DMS 273 (cell line): ENCODE measurements at regions not wholly inside any gene's neighbourhood (a gene's known extent, or its start where the extent isn't known, plus 50 kb on each side); places are given as distances from the start of the nearest gene placed in this dataset.

Experiments
- DNase-seq: peaks from one replicate; lab custom pipeline; 2025; ENCODE audit not compliant: unreplicated experiment; lab: John Stamatoyannopoulos, UW

DNA sequence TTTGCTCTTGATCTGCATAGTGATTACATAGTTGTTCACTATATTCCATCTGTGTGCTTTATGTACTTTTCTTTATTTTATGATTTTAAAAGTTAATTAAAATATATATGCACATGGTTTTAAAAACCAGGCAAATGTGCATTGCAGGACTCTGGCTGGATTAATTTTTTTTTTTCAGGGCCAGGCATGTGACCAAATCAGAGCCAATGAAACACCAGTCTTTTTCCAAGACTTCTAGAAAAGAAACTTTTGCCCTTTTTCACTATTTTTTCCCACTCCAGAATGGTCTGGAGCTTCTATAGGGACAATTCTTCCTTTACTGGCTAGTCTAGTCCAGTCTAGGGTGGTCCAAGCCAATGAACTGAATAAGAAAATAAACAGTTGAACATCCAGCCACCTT lies 198.1 kb upstream of the FBXO11 start:
- DNase-seq: no peak

DNA sequence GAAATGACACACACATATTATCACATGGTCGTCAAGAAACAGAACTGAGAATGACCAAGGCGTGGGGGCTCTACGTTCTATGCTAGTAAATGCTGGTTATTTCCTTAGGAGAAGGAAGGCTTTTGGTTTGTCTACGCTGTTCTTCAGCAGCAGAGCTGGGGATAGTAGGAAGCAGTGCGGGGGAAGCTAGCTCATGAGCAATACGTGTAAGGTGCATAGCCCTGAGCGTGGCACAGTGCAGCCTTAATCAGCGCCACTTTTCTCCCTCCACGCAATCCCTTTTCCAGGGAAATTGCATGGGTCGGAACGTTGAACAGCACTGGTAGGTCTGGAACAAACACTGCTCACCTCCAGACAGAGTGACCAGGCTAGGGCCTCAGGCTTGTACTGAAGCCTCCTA lies 199.6 kb upstream of the FBXO11 start:
- no peak for DNase-seq

DNA sequence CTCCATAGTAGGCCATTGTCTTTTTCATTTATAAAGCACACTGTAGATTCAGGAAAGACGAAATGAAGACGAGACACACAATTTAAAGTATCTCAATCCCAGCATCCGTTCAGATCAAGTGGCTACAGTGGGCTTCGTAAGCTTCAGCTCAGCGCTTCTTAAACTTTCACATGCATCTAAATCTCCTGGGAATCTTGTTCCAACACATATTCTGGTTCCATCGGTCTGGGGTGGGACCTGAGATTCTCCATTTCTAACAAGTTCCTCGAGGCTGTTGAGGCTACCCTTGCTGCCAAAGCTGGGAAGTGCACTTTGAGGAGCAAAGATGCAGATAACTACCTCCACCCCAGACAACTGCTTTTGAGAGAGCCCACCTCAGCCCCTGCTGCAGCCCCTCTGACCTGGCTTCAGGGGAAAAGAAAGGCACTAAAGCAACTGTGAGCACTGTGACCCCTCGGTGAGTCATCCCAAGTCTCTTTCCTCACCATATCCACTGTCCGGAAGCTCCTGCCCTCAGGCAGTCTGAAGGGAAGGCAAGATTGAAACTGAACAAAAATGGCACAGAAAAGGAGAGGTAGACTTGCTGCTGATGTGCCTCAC lies 201.1 kb upstream of the FBXO11 start:
- peak; percentile 30 for DNase-seq

DNA sequence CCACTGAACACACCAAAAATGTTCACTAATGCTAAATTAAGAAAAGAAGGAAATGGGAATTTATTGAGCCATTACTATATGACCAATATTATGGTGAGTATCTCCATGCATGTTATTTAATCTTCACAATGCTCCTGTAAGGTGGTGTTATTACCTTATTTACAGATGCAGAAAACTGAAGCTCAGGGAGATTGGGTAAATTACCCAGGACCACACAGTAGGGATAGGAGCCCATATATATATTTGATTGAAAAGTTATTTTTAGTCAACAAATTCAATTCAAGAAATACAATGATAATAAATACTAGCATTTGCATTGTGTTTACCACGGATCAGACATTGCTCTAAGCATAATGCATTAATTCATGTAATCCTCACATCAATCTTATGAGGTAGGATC lies 202.2 kb upstream of the FBXO11 start:
- no peak for DNase-seq

DNA sequence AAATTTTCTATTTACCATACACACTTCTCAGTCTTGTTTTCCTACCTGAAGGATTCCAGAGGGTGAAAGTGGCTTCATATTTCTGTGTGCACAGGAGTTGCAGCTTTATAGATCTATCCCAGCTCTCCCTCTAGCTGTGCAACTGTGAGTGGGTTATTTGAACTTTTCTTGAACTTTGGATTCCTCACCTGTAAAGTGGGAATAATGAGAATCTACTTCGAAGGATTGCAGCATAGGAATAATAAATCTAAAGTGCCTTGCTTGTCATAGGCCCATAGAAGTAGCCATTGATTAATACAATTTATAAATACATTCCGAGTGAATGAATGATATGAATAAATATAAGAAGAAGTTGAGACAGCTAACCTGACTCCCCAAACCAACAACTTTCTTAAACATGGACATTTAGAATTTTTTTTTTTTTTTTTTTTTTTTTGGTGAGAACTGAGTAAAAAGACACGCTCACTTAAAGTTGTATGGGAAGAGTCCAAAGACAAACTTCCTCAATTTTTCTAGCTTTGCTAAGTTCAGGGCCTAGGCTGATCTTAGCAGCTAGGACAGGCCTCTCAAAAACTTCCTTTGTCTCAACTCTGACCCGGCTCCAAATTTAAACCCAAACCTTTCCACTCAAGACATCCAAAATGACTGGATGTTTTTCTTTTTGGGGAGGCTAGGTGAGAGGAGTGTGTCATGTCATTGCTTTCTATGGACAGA lies 203.3 kb upstream of the FBXO11 start:
- DNase-seq: no peak

DNA sequence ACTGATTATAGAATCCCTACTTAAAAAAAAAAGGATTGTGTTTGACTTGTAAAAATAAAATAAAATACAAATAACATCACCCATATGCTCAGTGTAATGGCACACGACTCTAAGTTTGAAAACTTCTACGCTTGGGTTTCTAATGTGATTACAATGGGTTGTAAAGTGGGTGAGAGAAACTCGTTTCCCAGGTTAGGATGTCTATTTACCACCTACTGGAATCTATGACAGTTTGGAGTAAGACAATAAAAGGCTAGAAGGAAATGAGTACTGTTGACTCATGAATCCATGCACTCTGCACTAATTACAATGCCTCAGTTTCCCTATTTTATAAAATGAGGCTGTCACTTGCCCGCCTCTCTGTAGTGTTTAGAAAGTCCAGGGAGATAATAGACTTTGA lies 204.0 kb upstream of the FOXN2 start:
- no peak for DNase-seq

DNA sequence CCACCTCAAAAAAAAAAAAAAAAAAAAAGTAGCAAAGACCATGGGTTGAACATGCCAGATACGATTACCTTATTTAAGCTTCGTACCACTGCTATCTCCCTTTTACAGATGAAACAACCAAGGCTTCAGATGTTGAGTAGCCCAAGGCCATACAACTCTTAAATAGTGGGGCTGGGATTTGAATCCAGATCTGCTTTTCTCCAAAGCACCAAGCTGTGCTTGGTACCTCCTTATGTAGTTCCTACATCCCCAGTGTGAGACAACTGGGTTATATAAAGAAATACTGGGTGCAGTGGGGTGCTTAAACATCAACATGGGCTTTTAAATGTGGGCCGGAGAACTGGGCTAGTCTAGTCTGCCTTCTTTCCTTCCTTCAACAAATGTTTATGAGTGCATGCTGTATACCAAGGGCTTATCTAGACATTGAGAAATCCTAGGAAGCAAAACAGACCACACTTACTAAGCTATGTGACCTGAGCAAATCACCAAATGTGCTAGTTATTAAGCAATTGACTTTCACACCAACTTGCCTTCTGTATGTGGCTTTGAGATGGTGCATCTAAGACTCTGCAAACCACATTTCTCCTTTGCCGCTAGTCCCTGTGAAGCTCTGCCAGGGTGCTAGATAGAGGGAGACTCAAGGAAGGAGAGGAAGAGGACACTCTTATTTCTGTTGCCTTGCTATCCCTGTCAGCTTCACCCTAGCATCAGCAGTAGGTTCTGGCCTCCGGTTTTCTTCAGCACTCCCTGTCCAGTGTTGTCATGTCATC lies 201.4 kb upstream of the FOXN2 start:
- no peak for DNase-seq

DNA sequence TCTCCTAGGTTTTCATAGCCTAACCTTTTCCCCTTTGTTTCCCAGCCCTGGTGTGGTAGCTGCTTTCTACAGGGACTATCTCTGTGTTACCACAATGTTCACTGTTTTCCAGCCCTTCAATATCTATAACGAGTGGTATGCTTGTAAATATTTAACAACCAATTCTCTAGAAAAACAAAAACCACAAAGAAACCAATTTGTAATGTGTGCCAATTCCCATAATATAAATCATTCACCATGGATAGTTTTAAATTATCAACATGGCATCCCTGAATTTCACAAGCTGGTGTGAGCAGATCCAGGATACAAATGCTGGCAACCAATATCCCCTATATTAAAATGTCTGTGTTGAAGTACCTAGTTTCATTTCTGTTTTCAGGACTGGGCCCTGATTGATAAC lies 200.7 kb upstream of the FOXN2 start:
- DNase-seq: no peak

DNA sequence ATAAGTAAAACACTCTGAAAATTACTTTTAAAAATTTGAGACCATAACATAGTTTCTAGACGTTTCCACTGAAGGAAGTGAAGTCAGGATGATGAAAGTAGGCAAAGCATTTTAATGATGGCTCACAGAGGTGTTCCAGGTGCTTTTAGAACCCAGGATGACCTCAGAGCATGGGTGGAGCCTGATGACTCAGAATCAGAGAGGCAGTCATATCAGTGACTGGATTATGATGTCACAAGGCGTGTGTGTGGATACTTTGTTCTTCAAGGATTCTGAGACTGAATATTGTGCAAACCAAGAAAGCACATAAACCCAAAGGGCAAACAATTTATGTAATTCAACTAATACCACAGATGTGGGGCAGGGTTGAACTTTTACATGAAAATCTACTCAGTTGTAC lies 200.2 kb upstream of the FOXN2 start:
- no peak for DNase-seq

DNA sequence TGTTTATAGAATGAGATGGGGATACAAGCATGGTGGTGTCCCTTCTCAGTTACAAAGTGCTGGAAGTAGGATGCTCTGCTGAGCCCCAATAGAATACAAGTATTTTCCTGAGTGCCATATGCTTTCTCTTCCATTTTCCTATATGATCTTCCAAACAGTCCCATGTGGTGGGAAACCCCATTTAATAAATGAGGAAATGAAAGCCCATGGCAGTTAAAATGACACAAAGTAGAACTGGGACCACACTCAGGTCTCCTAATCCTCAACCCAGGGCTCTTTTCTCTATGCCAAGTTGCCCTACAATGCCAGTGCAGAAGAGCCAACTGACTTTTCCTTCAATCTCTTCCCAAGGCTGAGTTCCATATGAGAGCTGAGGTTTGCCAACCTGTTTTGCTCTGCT lies 198.0 kb upstream of the FOXN2 start:
- DNase-seq: no peak

DNA sequence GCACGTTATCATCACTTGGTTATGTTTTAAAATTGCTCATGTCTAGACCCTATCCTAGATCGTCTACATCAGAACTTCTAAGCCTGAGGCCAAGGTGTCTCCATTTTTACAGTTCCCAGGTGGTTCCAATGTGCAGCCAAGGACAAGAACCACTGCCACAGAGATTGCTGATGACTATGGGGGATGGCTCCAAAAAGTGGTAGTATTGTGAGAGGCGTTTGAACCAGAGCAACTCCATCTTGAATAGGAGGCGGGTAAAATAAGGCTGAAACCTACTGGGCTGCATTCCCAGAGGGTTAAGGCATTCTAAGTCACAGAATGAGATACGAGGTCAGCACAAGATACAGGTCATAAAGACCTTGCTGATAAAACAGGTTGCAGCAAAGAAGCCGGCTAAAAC lies 195.6 kb upstream of the FOXN2 start:
- no peak for DNase-seq

DNA sequence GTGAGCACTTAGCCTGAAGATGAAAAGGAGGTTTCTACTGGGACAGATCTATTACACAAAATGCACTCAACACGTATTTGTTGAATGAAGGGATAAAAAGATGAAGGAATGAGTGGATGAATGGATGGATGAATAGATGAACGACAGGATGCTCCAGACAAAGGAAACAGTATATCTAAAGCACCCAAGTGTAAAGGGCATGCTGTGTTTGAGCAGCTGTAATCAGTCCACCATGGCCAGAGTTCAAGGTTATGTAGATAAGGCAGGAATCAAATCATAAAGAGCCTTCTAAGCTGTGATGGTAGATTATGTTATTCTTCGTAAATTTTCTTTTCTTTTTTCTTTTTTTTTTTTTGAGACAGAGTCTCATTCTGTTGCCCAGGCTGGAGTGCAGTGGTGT lies 194.4 kb upstream of the FOXN2 start:
- DNase-seq: peak; percentile 50

DNA sequence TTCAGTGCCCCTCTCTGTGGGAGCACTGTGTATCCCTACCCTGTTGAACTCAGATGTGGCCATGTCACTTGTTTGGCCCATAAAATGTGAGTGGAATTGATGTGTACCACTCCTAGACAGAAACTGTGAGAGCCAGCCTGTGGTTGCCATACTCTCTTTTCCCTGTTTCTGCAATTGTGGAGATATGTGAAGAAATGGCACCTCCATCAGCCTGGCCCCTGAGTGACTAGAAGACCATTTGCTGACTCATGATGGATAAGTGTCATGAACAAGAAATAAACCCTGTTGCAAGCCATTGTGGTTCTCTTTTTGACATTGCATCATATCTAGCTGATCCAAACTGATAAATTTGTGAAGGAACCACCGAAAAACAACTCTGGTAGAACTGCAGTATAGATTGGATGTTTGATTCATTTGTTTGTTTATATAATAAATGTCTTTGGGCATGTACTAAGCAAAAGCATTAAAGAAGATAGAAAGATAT lies 193.7 kb upstream of the FOXN2 start:
- DNase-seq: no peak

DNA sequence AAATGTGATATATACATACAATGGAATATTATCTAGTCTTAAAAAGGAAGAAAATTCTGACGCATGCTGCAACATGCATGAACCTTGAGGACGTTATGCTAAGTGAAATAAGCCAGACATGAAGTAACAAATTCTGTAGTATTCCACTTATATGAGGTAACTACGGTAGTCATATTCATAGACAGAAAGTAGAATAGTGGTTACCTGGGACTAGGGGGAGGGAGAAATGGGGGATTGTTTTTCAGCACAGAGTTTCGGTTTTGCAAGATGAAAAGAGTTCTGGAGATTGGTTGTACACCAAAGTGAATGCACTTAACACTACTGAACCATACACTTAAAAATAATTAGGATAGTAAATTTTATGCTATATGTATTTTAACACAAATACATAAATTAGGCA lies 192.3 kb upstream of the FOXN2 start:
- no peak for DNase-seq

DNA sequence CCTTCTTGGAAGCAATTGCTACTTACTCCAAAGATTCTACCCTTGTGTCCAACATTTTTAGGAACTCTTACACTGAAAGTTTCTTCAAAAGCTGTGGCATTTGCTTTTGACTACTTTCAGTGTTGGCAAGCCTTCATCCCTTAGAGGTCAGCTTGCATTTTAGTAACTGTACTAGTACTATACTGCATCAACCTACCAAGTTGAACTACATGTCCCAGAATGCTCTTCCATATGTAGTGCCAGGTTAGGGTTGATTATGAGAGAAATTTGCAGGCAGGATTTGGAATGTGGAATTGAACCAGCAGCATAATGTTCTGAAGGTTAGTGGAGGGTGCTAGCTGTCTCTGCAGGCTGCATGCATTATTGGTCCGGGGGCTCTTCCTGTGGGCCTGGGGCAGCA lies 189.9 kb upstream of the FOXN2 start:
- DNase-seq: no peak

DNA sequence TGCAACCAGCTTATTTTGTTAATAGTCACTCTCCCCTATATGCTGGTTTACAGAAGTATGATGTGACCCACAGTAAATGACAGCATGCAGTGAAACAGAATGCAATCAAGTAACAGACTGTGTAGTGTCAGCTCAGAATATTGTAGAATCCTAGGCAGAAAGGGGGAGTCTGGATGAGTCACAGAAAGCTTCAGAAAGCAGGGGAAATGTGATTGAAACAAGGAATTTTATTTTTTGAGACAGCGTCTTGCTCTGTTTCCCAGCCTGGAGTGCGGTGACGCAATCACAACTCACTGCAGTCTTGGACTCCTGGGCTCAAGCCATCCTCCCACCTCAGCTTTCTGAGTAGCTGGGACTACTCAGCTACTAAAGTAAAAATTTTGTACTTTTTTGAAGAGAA lies 188.3 kb upstream of the FOXN2 start:
- no peak for DNase-seq

DNA sequence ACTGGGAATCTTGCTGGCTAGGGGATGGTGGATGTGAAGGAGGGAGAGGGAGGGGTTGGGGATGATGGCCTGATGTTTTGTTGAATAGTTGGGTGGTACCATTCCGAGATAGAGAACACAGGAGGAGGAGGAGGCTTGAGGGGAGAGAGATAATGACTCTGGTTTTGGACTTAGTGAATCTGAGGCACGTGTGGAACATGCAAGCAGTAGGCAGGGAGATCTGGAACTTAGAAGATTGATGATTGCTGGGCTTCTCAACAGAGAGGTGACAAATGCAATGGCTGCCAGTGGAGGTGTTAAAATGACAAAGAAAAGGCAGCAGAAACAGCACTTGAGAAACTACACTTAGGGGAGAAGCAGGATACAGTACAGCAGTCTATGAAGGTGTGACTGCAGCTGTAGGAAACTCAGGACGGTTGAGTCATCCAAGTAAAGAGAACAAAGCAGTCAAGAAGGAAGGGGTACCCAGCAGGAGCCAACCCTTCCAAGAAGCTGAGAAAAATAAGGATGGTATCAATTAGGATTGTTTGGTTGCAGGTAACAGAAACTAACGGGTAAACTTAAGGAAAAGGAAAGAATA lies 186.8 kb upstream of the FOXN2 start:
- no peak for DNase-seq

DNA sequence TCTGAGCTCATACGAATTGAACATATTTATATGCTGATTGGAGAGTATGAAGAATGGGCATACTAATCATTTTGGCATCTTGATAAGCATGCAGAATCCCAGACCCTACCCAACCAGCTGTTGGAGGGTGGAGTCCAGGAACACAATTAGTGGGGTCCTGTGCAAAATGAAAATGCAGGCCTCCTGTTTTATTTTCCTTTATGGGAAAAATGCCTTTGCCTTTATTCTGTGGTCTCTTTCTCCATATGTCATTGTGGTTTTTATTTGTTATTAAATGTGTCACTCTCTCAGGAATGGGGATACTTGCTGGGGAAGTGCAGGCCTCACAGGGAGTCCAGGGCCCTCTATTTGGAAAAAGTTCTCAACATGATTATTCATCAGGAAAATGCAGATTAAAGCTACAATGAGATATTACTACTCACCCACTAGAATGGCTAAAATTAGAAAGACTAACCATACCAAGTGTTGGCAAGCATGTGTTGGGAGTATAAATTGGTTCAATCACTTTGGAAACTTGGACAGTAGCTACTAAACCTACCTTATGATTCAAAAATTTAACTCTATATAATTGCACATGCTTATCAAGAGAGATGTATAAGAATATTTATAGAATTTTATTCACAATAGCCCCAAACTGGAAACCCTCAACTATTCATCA lies 185.1 kb upstream of the FOXN2 start:
- no peak for DNase-seq

DNA sequence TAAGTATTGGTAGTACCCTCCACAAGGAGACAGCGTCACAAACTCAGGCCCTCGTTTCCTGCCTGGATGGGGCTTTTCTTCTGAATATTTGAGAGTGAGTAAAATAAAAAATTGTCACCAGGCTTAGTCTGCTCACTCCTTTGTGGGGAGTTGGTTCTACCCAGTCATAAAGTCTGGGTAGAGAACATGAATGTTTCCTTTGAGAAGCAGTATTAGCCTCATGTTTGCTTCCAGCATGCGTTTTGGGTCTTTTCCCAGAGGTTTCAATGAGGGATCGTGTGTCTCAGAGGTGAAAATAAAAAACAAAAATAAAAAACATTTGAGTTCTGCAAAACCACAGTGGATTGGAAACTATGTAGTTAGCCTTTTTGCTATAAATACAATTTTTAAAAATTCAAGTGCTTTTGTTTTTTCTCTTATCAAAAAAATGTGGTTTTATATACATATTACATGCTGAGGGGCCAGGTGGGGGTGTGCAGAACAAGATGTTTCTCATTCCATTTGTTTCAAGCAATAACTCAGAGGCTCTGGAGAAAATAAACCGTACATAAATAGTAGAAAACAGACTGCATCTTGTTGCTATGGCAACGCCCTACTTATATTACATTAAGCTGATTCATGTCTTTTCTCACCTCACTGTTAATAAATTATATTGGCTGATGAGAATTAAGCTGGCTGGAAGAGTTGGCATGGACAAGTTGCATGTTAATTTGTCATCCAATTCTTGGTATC lies 182.8 kb upstream of the FOXN2 start:
- peak; percentile 77 for DNase-seq

DNA sequence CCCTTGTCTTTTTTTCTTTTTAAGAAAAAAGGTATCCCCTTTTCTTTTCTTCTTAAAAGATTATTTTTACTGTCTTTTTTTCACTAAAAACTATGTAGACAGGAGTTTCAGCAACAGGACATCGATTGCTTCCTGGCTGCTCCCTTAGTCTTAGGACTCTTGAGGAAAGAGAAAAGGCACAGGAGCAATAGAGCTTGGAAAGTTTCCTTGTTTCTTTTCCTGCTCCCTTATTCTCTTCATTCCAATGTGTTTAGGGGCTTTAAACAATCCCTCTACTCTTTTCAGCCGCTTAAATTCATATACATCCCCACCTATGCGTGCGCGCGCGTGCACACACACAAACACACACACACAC lies 182.2 kb upstream of the FOXN2 start:
- DNase-seq: no peak

DNA sequence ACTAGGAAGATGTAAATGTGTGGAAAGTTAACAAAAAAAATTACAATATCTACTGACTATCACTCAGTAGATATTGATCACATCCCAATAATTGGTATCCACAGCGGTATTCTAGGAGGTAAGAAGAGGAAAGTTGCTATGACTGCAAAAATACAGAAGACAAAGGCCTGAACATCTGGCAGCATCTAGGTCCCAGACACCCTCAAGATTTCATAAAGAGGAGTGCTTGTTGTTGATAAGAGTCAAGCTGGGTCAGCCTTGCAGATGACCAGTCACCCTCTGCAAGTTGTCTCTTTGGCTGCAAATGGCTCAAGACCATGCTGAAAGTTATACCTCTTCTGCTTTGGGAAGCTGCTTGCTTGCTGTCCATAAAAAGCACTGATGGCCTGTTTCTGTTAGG lies 179.8 kb upstream of the FOXN2 start:
- no peak for DNase-seq
